Smooth muscle cell (in vitro differentiated cells): ENCODE measurements at regions not wholly inside any gene's neighbourhood (a gene's known extent, or its start where the extent isn't known, plus 50 kb on each side); places are given as distances from the start of the nearest gene placed in this dataset.
"Not testable (repeated sequence)": the region's sequence is repeated elsewhere in the genome, so short reads cannot be mapped to it uniquely, and the experiment has no call there.

Source experiments
- DNase-seq: peaks from one replicate; lab custom pipeline; 2025; ENCODE audit not compliant: unreplicated experiment; lab: John Stamatoyannopoulos, UW
- H2AFZ ChIP-seq: fragments of 200-600 bp; sonication (generic); 2 replicates; pipeline ENCODE4 v1.6.0; 2016; ENCODE audit warnings: antibody characterized with exemption, low read depth, mild to moderate bottlenecking
- H3F3A ChIP-seq: fragments of 200-600 bp; sonication (generic); 2 replicates; pipeline ENCODE4 v1.6.0; 2017; ENCODE audit warnings: antibody characterized with exemption, low read depth
- H3K27ac ChIP-seq: fragments of 200-600 bp; sonication (generic); 2 replicates; pipeline ENCODE4 v1.5.1; 2016; ENCODE audit warnings: low read depth, mild to moderate bottlenecking
- H3K27me3 ChIP-seq: fragments of 200-600 bp; sonication (generic); 2 replicates; pipeline ENCODE4 v1.6.1; 2016; ENCODE audit warnings: low read depth, mild to moderate bottlenecking
- H3K36me3 ChIP-seq: fragments of 200-600 bp; sonication (generic); 2 replicates; pipeline ENCODE4 v1.5.1; 2016; ENCODE audit warnings: low read depth
- H3K4me1 ChIP-seq: fragments of 200-600 bp; sonication (generic); 2 replicates; pipeline ENCODE4 v1.5.1; 2016; ENCODE audit warnings: low read depth
- H3K4me2 ChIP-seq: fragments of 200-600 bp; sonication (generic); 2 replicates; pipeline ENCODE4 v1.6.0; 2016; ENCODE audit warnings: mild to moderate bottlenecking
- H3K4me3 ChIP-seq: fragments of 200-600 bp; sonication (generic); 2 replicates; pipeline ENCODE4 v1.5.1; 2016; ENCODE audit warnings: mild to moderate bottlenecking
- H3K79me2 ChIP-seq: fragments of 200-600 bp; sonication (generic); 2 replicates; pipeline ENCODE4 v1.6.0; 2016; ENCODE audit warnings: low read depth, mild to moderate bottlenecking
- H3K9ac ChIP-seq: fragments of 200-600 bp; sonication (generic); 2 replicates; pipeline ENCODE4 v1.6.0; 2016; ENCODE audit warnings: low read depth
- H3K9me3 ChIP-seq: fragments of 200-600 bp; sonication (generic); replicated peaks from 2 replicates; pipeline ENCODE4 v1.5.1; 2016; ENCODE audit warnings: low read depth
- H4K20me1 ChIP-seq: fragments of 200-600 bp; sonication (generic); 2 replicates; pipeline ENCODE4 v1.6.0; 2016; ENCODE audit warnings: low read depth
- CTCF ChIP-seq: fragments of 200-600 bp; sonication (generic); IDR thresholded peaks from 2 replicates; pipeline ENCODE4 v1.5.1; 2017; ENCODE audit warnings: borderline replicate concordance, mild to moderate bottlenecking, antibody characterized with exemption; ENCODE audit not compliant: insufficient read depth, poor library complexity, severe bottlenecking
- WGBS: methylation state at CpG from one replicate; pipeline ENCODE4 v1.1.7; 2016; ENCODE audit warnings: low lambda C conversion rate; 5-methylcytosine and 5-hydroxymethylcytosine counted together

GRCh38 chr2:15694589-15694986, 102.9 kb downstream of the DDX1 start:
- WGBS: 95% methylated on average over 7 of the region's 7 CpGs
- no peak overlapping the region for H3K4me3 ChIP-seq

GRCh38 chr2:15695582-15696330, 104.1 kb downstream of the DDX1 start:
- H3K27me3 ChIP-seq: no peaks in the 10 kb centered on the region
- no peak overlapping the region for H3K4me2 ChIP-seq
- no peak overlapping the region for H2AFZ ChIP-seq
- H3K4me3 ChIP-seq: no peak overlapping the region
- H3F3A ChIP-seq: no peaks in the 10 kb centered on the region
- WGBS: 81% methylated on average over 9 of the region's 9 CpGs
- H3K36me3 ChIP-seq: no peaks in the 10 kb centered on the region
- no peaks in the 10 kb centered on the region for H4K20me1 ChIP-seq
- no peaks in the 10 kb centered on the region for H3K79me2 ChIP-seq
- no peak overlapping the region for H3K9ac ChIP-seq
- TF ChIP-seq CTCF: no peak
- no peaks in the 10 kb centered on the region for H3K9me3 ChIP-seq
- H3K4me1 ChIP-seq: no peaks in the 10 kb centered on the region
- DNase-seq: no peak
- H3K27ac ChIP-seq: no peak overlapping the region

More at GRCh38 chr2:15694589-15694986, 102.9 kb downstream of the DDX1 start:
- Histone ChIP-seq H3K27ac (no peak overlapping the region), H3K36me3 (no peaks in the 10 kb centered on the region), H3K9ac (no peak overlapping the region), H3K79me2 (no peaks in the 10 kb centered on the region), H3K9me3 (no peaks in the 10 kb centered on the region), H3F3A (no peaks in the 10 kb centered on the region), H4K20me1 (no peaks in the 10 kb centered on the region), H3K4me2 (no peak overlapping the region), H3K27me3 (no peaks in the 10 kb centered on the region), H2AFZ (no peak overlapping the region), H3K4me1 (no peaks in the 10 kb centered on the region)
- DNase-seq: no peak
- no peak for TF ChIP-seq CTCF

DNA sequence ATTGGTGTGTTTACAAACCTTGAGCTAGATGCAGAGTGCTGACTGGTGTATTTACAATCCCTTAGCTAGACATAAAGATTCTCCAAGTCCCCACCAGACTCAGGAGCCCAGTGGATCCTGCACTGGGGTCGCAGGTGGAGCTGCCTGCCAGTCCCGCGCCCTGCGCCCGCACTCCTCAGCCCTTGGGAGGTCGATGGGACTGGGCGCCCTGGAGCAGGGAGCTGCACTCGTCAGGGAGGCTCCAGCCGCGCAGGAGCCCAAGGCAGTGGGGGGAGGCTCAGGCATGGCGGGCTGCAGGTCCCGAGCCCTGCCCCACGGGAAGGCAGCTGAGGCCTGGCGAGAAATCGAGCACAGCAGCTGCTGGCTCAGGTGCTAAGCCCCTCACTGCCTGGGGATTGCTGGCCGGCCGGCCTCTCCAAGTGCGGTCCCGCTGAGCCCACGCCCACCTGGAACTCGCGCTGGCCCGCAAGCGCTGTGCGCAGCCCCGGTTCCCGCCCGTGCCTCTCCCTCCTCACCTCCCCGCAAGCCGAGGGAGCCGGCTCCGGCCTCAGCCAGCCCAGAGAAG, 105.0 kb downstream of the DDX1 start:
- not testable (repeated sequence) for H3K79me2 ChIP-seq, H3K9ac ChIP-seq, H3K4me3 ChIP-seq, DNase-seq, H2AFZ ChIP-seq, H3K27ac ChIP-seq, H3K9me3 ChIP-seq, H3K36me3 ChIP-seq, H3K27me3 ChIP-seq, H3K4me2 ChIP-seq, H4K20me1 ChIP-seq, H3K4me1 ChIP-seq, H3F3A ChIP-seq
- WGBS: 85% methylated on average over 31 of the region's 32 CpGs

- Histone ChIP-seq H3F3A (no peaks in the 10 kb centered on the region), H3K36me3 (no peaks in the 10 kb centered on the region), H3K9me3 (no peaks in the 10 kb centered on the region), H3K27me3 (no peaks in the 10 kb centered on the region), H2AFZ (no peak overlapping the region), H3K4me2 (no peak overlapping the region), H3K4me3 (no peak overlapping the region), H3K4me1 (no peaks in the 10 kb centered on the region), H3K79me2 (no peaks in the 10 kb centered on the region), H3K9ac (no peak overlapping the region), H3K27ac (no peak overlapping the region), H4K20me1 (no peaks in the 10 kb centered on the region)
- DNase-seq: no peak
- TF ChIP-seq CTCF: no peak
- WGBS: 98% methylated on average over 2 of the region's 2 CpGs
These were observed 108.5 kb downstream of the DDX1 start for GRCh38 chr2:15700131-15700530.
